Spleen (tissue), 7 donors: ENCODE measurements at regions not wholly inside any gene's neighbourhood (a gene's known extent, or its start where the extent isn't known, plus 50 kb on each side); places are given as distances from the start of the nearest gene placed in this dataset.

Experiments used
- CTCF ChIP-seq, 11 experiments: fragments of 200-600 bp in 7 of 11; fragments of 450-650 bp in 4 of 11; sonication (generic) in 4 of 11; IDR thresholded peaks in 8 of 11; conservative IDR thresholded peaks in 3 of 11; 1 replicate in 7 of 11; 2 replicates in 4 of 11; pipeline versions ENCODE4 v1.4.0 to v1.8.0; 2016 to 2021; ENCODE audit warnings: antibody characterized with exemption in 11 of 11, inconsistent platforms in 4 of 11, mild to moderate bottlenecking in 1 of 11
- POLR2A ChIP-seq, 3 donors: fragments of 450-650 bp; IDR thresholded peaks; one replicate each; pipeline ENCODE4 v1.5.1; 2017; ENCODE audit warnings: antibody characterized with exemption in 3 of 3, mild to moderate bottlenecking in 1 of 3
- donor health status: DM: no; HTN: no; CAD: no; lungs with moderate emphysema.
- donor health status: DM: no; HTN: no; CAD: no.
- donor health status: DM: no; HTN: no; CAD: no.

DNA sequence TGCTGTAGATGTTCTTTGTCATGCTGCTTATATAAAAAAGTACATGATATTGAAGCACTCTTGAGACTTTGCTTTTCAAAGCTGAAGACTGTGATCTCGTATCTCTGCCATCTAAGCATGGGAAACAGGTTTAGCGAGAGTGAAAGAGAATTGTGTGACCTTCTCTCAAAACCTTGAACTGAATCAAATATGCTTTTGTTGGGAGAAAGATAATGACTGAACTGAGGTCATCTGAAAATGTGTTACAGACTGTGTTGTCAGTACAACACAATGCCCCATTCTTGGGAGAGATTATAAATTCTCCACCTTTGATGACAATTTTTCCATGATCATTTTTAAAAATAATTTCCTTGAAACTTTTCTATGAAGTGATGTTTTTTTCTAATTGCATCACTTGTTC lies 272.1 kb upstream of the SEL1L start:
- TF ChIP-seq CTCF (IDR thresholded peaks at IDR 0.05 in 8 of 11, conservative IDR thresholded peaks at IDR 0.05 in 3 of 11) (no peak), POLR2A (IDR thresholded peaks at IDR 0.05) (no peak)
